ENCODE measurements at regions not wholly inside any gene's neighbourhood (a gene's known extent, or its start where the extent isn't known, plus 50 kb on each side); places are given as distances from the start of the nearest gene placed in this dataset.
"Not testable (repeated sequence)": the region's sequence is repeated elsewhere in the genome, so short reads cannot be mapped to it uniquely, and the experiment has no call there.

GRCh38 chr9:25025156-25025555 is 479.5 kb upstream of the IZUMO3 start:
- no peaks in the 10 kb centered on the region for H3K9me3 ChIP-seq
- H3K36me3 ChIP-seq: no peaks in the 10 kb centered on the region
- no peaks in the 10 kb centered on the region for H3K27me3 ChIP-seq
- DNase-seq (no peak), ATAC-seq (ENCODE audit: low FRiP score in 2 of 2) (no peak)
- WGBS, 2 donors: 76 to 77% methylated on average over 5 of the region's 5 CpGs
- H3K4me1 ChIP-seq: no peaks in the 10 kb centered on the region
- H3K4me3 ChIP-seq: no peak overlapping the region
- no peak for TF ChIP-seq EP300 (IDR thresholded peaks at IDR 0.05)
- TF ChIP-seq POLR2A (IDR thresholded peaks at IDR 0.05): no peak
- TF ChIP-seq POLR2AphosphoS5 (IDR thresholded peaks at IDR 0.05): no peak
- no peak for TF ChIP-seq CTCF (IDR thresholded peaks at IDR 0.05)
- no peak overlapping the region for H3K27ac ChIP-seq

GRCh38 chr9:25017779-25018178 is 472.1 kb upstream of the IZUMO3 start:
- 82 to 93% methylated on average over 1 of the region's 1 CpG for WGBS, 2 donors
- Histone ChIP-seq H3K4me1 (no peaks in the 10 kb centered on the region), H3K27ac (no peak overlapping the region), H3K4me3 (no peak overlapping the region), H3K36me3 (no peaks in the 10 kb centered on the region), H3K9me3 (no peaks in the 10 kb centered on the region), H3K27me3 (no peaks in the 10 kb centered on the region)
- DNase-seq (no peak), ATAC-seq (ENCODE audit: low FRiP score in 2 of 2) (no peak)
- TF ChIP-seq POLR2AphosphoS5 (IDR thresholded peaks at IDR 0.05) (no peak), POLR2A (IDR thresholded peaks at IDR 0.05) (no peak), EP300 (IDR thresholded peaks at IDR 0.05) (no peak), CTCF (IDR thresholded peaks at IDR 0.05) (no peak)

- DNase-seq: no peak
- no peak overlapping the region for H3K27ac ChIP-seq
- H3K36me3 ChIP-seq: no peaks in the 10 kb centered on the region
- WGBS, 2 donors: 74 to 82% methylated on average over 2 of the region's 2 CpGs
- no peak overlapping the region for H3K4me3 ChIP-seq
- no peaks in the 10 kb centered on the region for H3K9me3 ChIP-seq
- no peaks in the 10 kb centered on the region for H3K27me3 ChIP-seq
- no peak for TF ChIP-seq EP300 (IDR thresholded peaks at IDR 0.05)
- no peak for TF ChIP-seq POLR2AphosphoS5 (IDR thresholded peaks at IDR 0.05)
- TF ChIP-seq POLR2A (IDR thresholded peaks at IDR 0.05): no peak
- TF ChIP-seq CTCF (IDR thresholded peaks at IDR 0.05): no peak
- no peaks in the 10 kb centered on the region for H3K4me1 ChIP-seq
- ATAC-seq (ENCODE audit: low FRiP score in 2 of 2): no peak
Observed at GRCh38 chr9:25010027-25010662, 464.4 kb upstream of the IZUMO3 start.

GRCh38 chr9:25003686-25004085 is 458.0 kb upstream of the IZUMO3 start:
- WGBS, 2 donors: 58 to 78% methylated on average over 3 to 4 of the region's 10 CpGs
- no peak overlapping the region for H3K4me3 ChIP-seq
- no peak overlapping the region for H3K27ac ChIP-seq
- H3K9me3 ChIP-seq: no peaks in the 10 kb centered on the region
- no peaks in the 10 kb centered on the region for H3K36me3 ChIP-seq
- no peak for TF ChIP-seq CTCF (IDR thresholded peaks at IDR 0.05)
- no peak for TF ChIP-seq POLR2A (IDR thresholded peaks at IDR 0.05)
- TF ChIP-seq POLR2AphosphoS5 (IDR thresholded peaks at IDR 0.05): no peak
- no peak for TF ChIP-seq EP300 (IDR thresholded peaks at IDR 0.05)
- H3K27me3 ChIP-seq: no peaks in the 10 kb centered on the region
- ATAC-seq (ENCODE audit: low FRiP score in 2 of 2): peak in 1 of 2 donors; percentile 49
- no peaks in the 10 kb centered on the region for H3K4me1 ChIP-seq
- DNase-seq: peak in 1 of 2 donors; percentile 44

- H3K4me1 ChIP-seq: no peaks in the 10 kb centered on the region
- DNase-seq (no peak), ATAC-seq (ENCODE audit: low FRiP score in 2 of 2) (no peak)
- TF ChIP-seq POLR2A (IDR thresholded peaks at IDR 0.05) (no peak), EP300 (IDR thresholded peaks at IDR 0.05) (no peak), POLR2AphosphoS5 (IDR thresholded peaks at IDR 0.05) (no peak), CTCF (IDR thresholded peaks at IDR 0.05) (no peak)
- no peaks in the 10 kb centered on the region for H3K36me3 ChIP-seq
- WGBS, 2 donors: 49 to 73% methylated on average over 3 of the region's 3 CpGs
- no peak overlapping the region for H3K4me3 ChIP-seq
- H3K27ac ChIP-seq: no peak overlapping the region
- H3K27me3 ChIP-seq: no peaks in the 10 kb centered on the region
- no peaks in the 10 kb centered on the region for H3K9me3 ChIP-seq
Observed at GRCh38 chr9:24986331-24986730, 440.6 kb upstream of the IZUMO3 start.

- not testable (repeated sequence) for H3K4me3 ChIP-seq; H3K36me3 ChIP-seq; ATAC-seq (ENCODE audit: low FRiP score in 2 of 2); H3K27ac ChIP-seq; H3K9me3 ChIP-seq; H3K27me3 ChIP-seq; H3K4me1 ChIP-seq
- 92 to 96% methylated on average over 8 of the region's 8 CpGs for WGBS, 2 donors
- DNase-seq: peak in 1 of 2 donors; percentile 40
Observed at GRCh38 chr9:24970780-24971179, 425.1 kb upstream of the IZUMO3 start.
